SU-DHL-6 (cell line): ENCODE measurements at regions not wholly inside any gene's neighbourhood (a gene's known extent, or its start where the extent isn't known, plus 50 kb on each side); places are given as distances from the start of the nearest gene placed in this dataset.

Source experiments
- CTCF ChIP-seq: fragments of 200-600 bp; sonication (generic); IDR thresholded peaks from one replicate; pipeline ENCODE4 v1.5.1; 2017; ENCODE audit warnings: antibody characterized with exemption, mild to moderate bottlenecking, low read length, moderate library complexity; ENCODE audit not compliant: insufficient read depth, poor library complexity, severe bottlenecking
- EZH2phosphoT487 ChIP-seq: fragments of 200-600 bp; sonication (generic), shearing (Covaris generic); conservative IDR thresholded peaks from 2 replicates; pipeline ENCODE4 v1.6.1; 2018; ENCODE audit warnings: mild to moderate bottlenecking, antibody characterized with exemption, low read length, moderate library complexity, mixed read lengths

DNA sequence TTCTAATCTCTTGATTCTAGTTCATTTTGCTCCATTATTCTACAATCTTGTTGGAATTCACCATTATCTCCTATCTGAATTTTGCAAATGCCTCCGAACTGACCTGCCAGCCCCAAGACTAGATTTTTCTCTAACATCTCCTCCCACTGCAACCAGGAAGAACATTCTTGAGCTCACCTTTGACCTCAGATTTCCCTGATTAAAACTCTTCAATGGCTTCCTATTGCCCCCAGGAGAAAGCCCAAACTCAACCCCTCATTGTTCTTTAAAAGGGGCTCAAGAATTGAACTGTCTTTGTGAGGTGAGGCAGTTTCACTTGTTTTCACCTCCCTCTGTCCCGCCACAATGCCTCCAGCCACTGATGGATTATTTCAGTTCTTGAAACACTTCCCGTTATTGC, 784.6 kb upstream of the ZEB2 start:
- TF ChIP-seq CTCF (no peak), EZH2phosphoT487 (no peak)
